Epithelial cell of esophagus (primary cell): ENCODE measurements at regions not wholly inside any gene's neighbourhood (a gene's known extent, or its start where the extent isn't known, plus 50 kb on each side); places are given as distances from the start of the nearest gene placed in this dataset.

Experiments
- DNase-seq: peaks from one replicate; pipeline ENCODE4 v3.0.0; 2010; ENCODE audit warnings: low read depth
- H3K4me3 ChIP-seq: 2 replicates; pipeline ENCODE4 v1.5.1; 2011; ENCODE audit warnings: mild to moderate bottlenecking, low read length, control low read depth
- CTCF ChIP-seq: IDR thresholded peaks from 2 replicates; pipeline ENCODE4 v1.5.1; 2011; ENCODE audit warnings: low read depth, mild to moderate bottlenecking, low read length, control low read depth, inconsistent platforms; ENCODE audit not compliant: insufficient read depth; ENCODE audit errors: missing control alignments

- H3K4me3 ChIP-seq: no peak overlapping the region
- no peak for DNase-seq
- no peak for TF ChIP-seq CTCF
Measured at GRCh38 chr11:115724666-115725065, 220.5 kb upstream of the CADM1 start.

- TF ChIP-seq CTCF: no peak
- no peak for DNase-seq
- no peak overlapping the region for H3K4me3 ChIP-seq
Measured at GRCh38 chr11:115722711-115723110, 218.5 kb upstream of the CADM1 start.

GRCh38 chr11:115721296-115721995 lies 217.2 kb upstream of the CADM1 start:
- TF ChIP-seq CTCF: no peak
- H3K4me3 ChIP-seq: no peak overlapping the region
- no peak for DNase-seq

- no peak for DNase-seq
- no peak overlapping the region for H3K4me3 ChIP-seq
- no peak for TF ChIP-seq CTCF
Measured at GRCh38 chr11:115720602-115721245, 216.5 kb upstream of the CADM1 start.

GRCh38 chr11:115718945-115719344 lies 214.7 kb upstream of the CADM1 start:
- TF ChIP-seq CTCF: no peak
- H3K4me3 ChIP-seq: no peak overlapping the region
- no peak for DNase-seq

GRCh38 chr11:115718106-115718505 lies 213.9 kb upstream of the CADM1 start:
- no peak for TF ChIP-seq CTCF
- H3K4me3 ChIP-seq: no peak overlapping the region
- DNase-seq: no peak
